Vagina (tissue), 2 donors: ENCODE measurements at regions not wholly inside any gene's neighbourhood (a gene's known extent, or its start where the extent isn't known, plus 50 kb on each side); places are given as distances from the start of the nearest gene placed in this dataset.

Experiments used
- DNase-seq, 2 donors: peaks; one replicate each; pipeline ENCODE4 v3.0.0-alpha.2; 2017; ENCODE audit errors: extremely low spot score in 2 of 2
- H3K27ac ChIP-seq: fragments of 200-600 bp; sonication (generic); one replicate; pipeline ENCODE4 v1.5.1; 2019
- H3K27me3 ChIP-seq: fragments of 200-600 bp; sonication (generic); one replicate; pipeline ENCODE4 v1.5.1; 2019
- H3K36me3 ChIP-seq, 2 donors: fragments of 200-600 bp; sonication (generic); one replicate each; pipeline ENCODE4 v1.5.1; 2017 to 2019
- H3K4me1 ChIP-seq: fragments of 200-600 bp; sonication (generic); one replicate; pipeline ENCODE4 v1.5.1; 2019
- H3K4me3 ChIP-seq, 2 donors: fragments of 200-600 bp; sonication (generic); 1 replicate in 1 of 2; 2 replicates in 1 of 2; pipeline ENCODE4 v1.5.1; 2016 to 2019
- H3K9me3 ChIP-seq: fragments of 200-600 bp; sonication (generic); one replicate; pipeline ENCODE4 v1.5.1; 2019
- CTCF ChIP-seq, 3 experiments: fragments of 450-650 bp in 2 of 3; fragments of 200-600 bp in 1 of 3; sonication (generic) in 1 of 3; IDR thresholded peaks; one replicate each; pipeline ENCODE4 v1.5.1; 2017 to 2019; ENCODE audit warnings: antibody characterized with exemption in 3 of 3, mild to moderate bottlenecking in 2 of 3, moderate library complexity in 2 of 3
- POLR2A ChIP-seq, 2 donors: fragments of 450-650 bp; IDR thresholded peaks; one replicate each; pipeline ENCODE4 v1.6.1; 2017; ENCODE audit warnings: antibody characterized with exemption in 2 of 2, mild to moderate bottlenecking in 2 of 2, moderate library complexity in 2 of 2
- POLR2AphosphoS5 ChIP-seq, 2 donors: sonication (generic); formaldehyde crosslinking; IDR thresholded peaks; one replicate each; pipeline ENCODE4 v1.9.0; 2017; ENCODE audit warnings: antibody characterized with exemption in 2 of 2, mild to moderate bottlenecking in 2 of 2, low read depth in 1 of 2; ENCODE audit not compliant: insufficient read depth in 1 of 2
- intact Hi-C: fragments of 100-400 bp; cut with DNase I; formaldehyde crosslinking; loops from one replicate; pipeline ENCODE4 v1.15.1; 2023

DNA sequence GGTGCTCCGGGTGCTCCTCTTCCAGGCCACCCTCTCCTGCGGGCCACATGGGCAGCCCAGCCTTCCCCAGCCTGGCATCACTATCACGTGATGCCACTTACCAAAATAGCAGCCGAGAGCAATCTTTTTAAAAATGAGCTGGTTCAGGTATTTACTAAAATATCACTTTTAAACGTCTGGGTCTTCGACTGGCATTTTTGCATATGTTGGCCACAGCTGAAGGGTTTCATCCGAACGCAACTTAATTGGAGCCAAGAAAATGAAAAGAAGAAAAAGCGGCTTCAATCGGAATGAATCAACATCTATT, 94.6 kb upstream of the ANO1 start:
- no peaks in the 10 kb centered on the region for H3K9me3 ChIP-seq
- H3K4me1 ChIP-seq, result no peaks in the 10 kb centered on the region
- no peak overlapping the region for H3K4me3 ChIP-seq
- H3K27me3 ChIP-seq, result no peaks in the 10 kb centered on the region
- intact Hi-C loops, result no loop called here
- H3K36me3 ChIP-seq, result no peaks in the 10 kb centered on the region
- TF ChIP-seq POLR2A (IDR thresholded peaks at IDR 0.05), result no peak
- TF ChIP-seq POLR2AphosphoS5 (IDR thresholded peaks at IDR 0.05; ENCODE audit: insufficient read depth in 1 of 2, low read depth in 1 of 2), result no peak
- TF ChIP-seq CTCF (IDR thresholded peaks at IDR 0.05), result no peak
- no peak for DNase-seq
- no peak overlapping the region for H3K27ac ChIP-seq

- Histone ChIP-seq H3K27me3 (no peaks in the 10 kb centered on the region), H3K4me3 (no peak overlapping the region), H3K4me1 (no peaks in the 10 kb centered on the region), H3K9me3 (no peaks in the 10 kb centered on the region), H3K36me3 (no peaks in the 10 kb centered on the region), H3K27ac (no peak overlapping the region)
- no peak for DNase-seq
- intact Hi-C loops, result no loop called here
- no peak for TF ChIP-seq POLR2AphosphoS5 (IDR thresholded peaks at IDR 0.05; ENCODE audit: insufficient read depth in 1 of 2, low read depth in 1 of 2)
- no peak for TF ChIP-seq POLR2A (IDR thresholded peaks at IDR 0.05)
- no peak for TF ChIP-seq CTCF (IDR thresholded peaks at IDR 0.05)
Observed at GRCh38 chr11:69983897-69984438, 94.1 kb upstream of the ANO1 start.

DNA sequence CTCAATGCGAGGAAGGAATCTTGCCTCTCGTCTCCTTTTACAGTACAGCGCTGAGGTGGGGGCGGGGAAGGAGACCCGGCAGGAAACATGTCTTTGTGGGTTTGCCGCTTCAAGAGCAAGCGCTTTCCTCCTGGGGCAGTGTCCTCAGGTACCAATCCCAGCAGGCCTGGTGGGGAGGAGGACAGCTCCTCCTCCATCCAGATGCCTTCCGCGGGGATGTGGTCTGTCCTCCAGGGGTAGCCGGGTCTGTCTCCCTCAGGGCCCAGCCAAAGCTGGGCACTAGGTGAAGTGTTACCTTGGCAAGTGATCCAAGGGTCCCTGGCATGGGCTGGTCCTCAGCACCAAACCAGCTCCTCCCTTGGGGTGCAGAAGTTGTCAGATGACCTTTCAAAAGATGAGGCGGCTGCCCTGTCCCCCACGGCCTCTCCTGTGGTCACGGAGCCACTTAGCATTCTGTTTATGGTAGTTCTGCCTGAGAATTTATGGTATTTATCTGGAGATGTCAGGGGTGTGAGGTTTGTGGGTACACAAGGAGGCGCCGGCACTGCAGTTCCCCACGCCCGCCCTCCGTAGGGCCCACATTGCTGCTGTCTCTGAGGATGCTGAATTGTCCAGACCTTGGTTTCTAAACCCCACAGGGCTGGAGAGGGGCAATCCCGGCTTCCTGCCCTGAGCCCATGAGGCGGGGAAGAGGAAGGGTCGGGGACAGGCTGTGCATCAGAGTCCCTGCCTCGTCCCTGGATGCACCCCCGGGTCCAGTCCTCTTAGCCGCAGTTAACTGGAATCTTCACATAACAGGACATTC, 93.5 kb upstream of the ANO1 start:
- H3K4me1 ChIP-seq, result no peaks in the 10 kb centered on the region
- H3K4me3 ChIP-seq, result peak overlapping the region in 1 of 2 donors; percentile 41
- H3K27ac ChIP-seq, result no peak overlapping the region
- H3K9me3 ChIP-seq, result no peaks in the 10 kb centered on the region
- no peak for DNase-seq
- intact Hi-C loops, result no loop called here
- TF ChIP-seq POLR2AphosphoS5 (IDR thresholded peaks at IDR 0.05; ENCODE audit: insufficient read depth in 1 of 2, low read depth in 1 of 2), result no peak
- no peaks in the 10 kb centered on the region for H3K36me3 ChIP-seq
- no peaks in the 10 kb centered on the region for H3K27me3 ChIP-seq

DNA sequence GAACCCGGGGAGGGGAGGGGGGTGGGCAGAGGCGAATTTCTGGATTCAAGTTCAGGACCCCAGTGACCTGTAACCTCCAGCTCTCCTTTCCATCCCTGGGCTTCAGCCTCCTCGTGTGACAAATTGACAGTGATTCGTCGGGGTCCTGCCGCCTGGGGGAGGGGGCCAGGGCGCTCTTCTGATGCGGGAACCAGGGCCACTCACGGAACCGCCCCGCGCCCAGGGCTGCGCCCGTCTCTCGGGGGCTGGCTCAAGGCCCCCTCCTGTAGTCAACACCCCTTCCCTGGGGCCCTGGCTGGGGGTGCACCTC, 92.8 kb upstream of the ANO1 start:
- Histone ChIP-seq H3K4me1 (no peaks in the 10 kb centered on the region), H3K4me3 (peak overlapping the region; percentile 25 to 41), H3K36me3 (no peaks in the 10 kb centered on the region), H3K9me3 (no peaks in the 10 kb centered on the region), H3K27me3 (no peaks in the 10 kb centered on the region), H3K27ac (no peak overlapping the region)
- intact Hi-C loops, result no loop called here
- DNase-seq, result no peak
- TF ChIP-seq POLR2AphosphoS5 (IDR thresholded peaks at IDR 0.05; ENCODE audit: insufficient read depth in 1 of 2, low read depth in 1 of 2), result no peak
- no peak for TF ChIP-seq POLR2A (IDR thresholded peaks at IDR 0.05)
- no peak for TF ChIP-seq CTCF (IDR thresholded peaks at IDR 0.05)

DNA sequence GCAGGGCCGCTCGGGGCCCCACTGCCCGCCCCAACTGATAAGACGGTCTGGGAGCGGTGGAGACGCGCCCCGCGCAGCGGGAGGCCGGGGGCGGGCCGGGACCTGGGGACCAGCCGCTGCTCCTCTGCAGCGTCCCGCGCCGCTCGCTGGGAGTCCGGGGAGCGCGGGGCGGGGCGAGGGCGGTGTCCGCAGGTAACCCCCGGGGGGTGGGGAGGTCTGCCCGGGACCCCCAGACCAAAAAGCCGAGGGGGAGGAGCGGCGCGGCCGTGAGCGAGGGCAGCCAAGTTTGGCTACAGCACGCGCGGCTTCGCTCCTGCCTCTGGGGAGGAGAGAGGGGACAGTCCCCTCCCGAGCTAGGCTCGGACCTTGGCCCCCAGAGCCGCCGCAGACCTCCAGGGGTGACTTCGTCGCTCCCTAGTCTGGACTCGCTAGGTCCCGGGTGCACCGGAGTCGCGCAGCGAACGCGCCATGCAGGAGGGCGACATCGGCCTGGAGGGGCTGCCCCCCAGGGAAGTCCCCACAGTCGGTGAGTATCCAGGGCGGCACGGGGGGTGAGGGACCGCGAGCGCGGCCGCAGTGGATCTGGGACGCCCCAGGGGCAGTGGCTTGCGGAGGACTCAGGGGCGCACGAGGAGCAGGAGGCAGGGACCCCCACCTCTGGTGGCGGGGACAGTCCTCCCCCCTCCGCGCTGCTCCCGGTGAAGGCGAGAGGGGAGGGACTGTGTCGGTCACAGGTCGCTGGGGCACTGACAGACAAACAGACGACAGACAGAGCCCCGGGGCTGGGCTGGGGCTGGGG, 92.3 kb upstream of the ANO1 start:
- Histone ChIP-seq H3K36me3 (no peaks in the 10 kb centered on the region), H3K4me3 (peak overlapping the region; percentile 25 to 41), H3K4me1 (no peaks in the 10 kb centered on the region), H3K27ac (no peak overlapping the region), H3K9me3 (no peaks in the 10 kb centered on the region), H3K27me3 (no peaks in the 10 kb centered on the region)
- TF ChIP-seq CTCF (IDR thresholded peaks at IDR 0.05) (no peak), POLR2A (IDR thresholded peaks at IDR 0.05) (no peak), POLR2AphosphoS5 (IDR thresholded peaks at IDR 0.05; ENCODE audit: insufficient read depth in 1 of 2, low read depth in 1 of 2) (no peak)
- intact Hi-C loops, result no loop called here
- no peak for DNase-seq
